GM21723 (cell line): ENCODE measurements at regions not wholly inside any gene's neighbourhood (a gene's known extent, or its start where the extent isn't known, plus 50 kb on each side); places are given as distances from the start of the nearest gene placed in this dataset.

Experiments used
- ATAC-seq: cut with Tn5 transposase; IDR thresholded peaks from one replicate; pipeline ENCODE4 v1.9.1; 2021; ENCODE audit warnings: mild to moderate bottlenecking, moderate library complexity; ENCODE audit not compliant: unreplicated experiment

DNA sequence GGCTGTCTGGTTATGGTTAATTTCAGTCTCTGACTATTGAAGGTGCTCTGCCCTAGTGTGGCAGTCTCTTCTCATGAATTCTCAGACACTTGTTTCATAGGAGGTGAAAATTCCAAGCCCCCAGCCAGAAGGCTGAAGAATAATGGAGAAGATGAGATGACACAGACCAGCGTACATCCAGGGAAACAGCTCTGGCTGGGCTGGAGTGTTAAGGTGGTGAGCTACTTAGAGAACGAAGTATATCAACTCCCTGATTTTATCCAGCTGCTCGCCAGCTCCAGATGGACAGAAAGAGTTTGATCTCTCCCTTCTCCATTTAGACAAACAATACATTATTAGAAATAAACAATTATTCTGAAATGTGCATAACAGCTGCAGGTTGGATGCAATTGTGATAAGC, 494.5 kb upstream of the RGMA start:
- ATAC-seq: no peak

DNA sequence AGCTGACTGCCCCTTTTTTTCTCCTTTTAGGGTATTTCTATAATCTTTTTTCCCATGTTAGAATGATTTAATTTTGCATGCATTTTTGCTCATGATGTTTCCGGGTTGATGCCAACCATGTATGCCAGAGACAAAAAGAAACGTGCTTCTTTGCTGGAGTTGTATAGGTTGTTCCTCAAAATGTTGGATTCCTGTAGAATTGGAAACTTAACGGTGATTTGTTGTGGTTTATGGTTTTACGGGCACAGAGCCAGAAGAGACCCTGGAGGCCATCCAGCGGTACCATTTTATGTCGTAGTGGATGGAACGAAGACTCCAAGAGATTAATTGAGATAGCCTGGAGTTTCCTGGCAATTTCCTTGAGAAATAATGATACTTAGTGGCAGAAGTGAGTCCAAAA, 481.5 kb upstream of the RGMA start:
- ATAC-seq: no peak

GRCh38 chr15:93566762-93567161, 477.8 kb upstream of the RGMA start:
- ATAC-seq: no peak

DNA sequence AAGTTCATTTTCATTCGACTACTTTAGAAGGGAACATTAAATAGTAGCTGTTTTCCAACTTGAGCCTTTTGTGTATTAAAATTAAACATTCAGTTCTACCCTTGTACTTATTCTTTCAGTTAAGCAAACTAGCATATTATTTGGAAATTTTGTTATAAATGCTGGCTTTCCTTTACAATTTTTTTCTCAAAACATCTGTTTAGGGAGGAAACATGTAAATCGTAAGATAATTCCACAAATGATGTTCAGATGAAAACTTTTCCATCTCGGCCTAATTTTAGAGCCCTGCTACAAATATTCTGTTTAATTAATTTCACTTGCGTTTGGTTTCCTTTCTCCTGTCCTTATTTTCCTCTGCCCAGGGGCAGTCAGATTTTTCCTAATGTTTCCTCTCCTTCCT, 476.2 kb upstream of the RGMA start:
- no peak for ATAC-seq

GRCh38 chr15:93563218-93563617, 474.2 kb upstream of the RGMA start:
- no peak for ATAC-seq

- ATAC-seq: no peak
Measured at GRCh38 chr15:93562395-93563123, 473.5 kb upstream of the RGMA start.

GRCh38 chr15:93557696-93558095, 468.7 kb upstream of the RGMA start:
- ATAC-seq: no peak

- ATAC-seq: no peak
Measured at GRCh38 chr15:93553167-93553935, 464.3 kb upstream of the RGMA start.

- ATAC-seq: no peak
Measured at GRCh38 chr15:93543093-93543492, 454.1 kb upstream of the RGMA start.

GRCh38 chr15:93527374-93528050, 438.5 kb upstream of the RGMA start:
- ATAC-seq: no peak

GRCh38 chr15:93524432-93524831, 435.4 kb upstream of the RGMA start:
- no peak for ATAC-seq

DNA sequence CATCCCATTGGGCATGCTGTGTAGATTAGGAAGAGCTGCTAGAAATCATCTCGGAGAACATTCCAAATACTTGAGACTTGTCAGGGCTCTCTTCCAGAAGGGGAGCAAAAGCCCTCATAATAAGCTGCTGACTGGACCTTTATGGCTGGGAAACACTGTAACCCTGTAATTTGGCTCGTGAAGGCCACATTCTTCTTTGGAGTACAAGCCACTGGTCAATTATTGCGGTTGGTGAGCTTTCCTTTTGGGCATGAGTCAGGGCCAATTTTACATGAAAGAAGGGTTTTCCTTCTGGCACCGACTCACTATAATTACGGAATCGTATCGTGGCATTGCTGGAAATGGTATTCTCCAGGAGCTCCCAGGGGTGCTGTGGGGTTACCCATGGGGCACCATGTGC, 434.5 kb upstream of the RGMA start:
- no peak for ATAC-seq

GRCh38 chr15:93520206-93520605, 431.2 kb upstream of the RGMA start:
- no peak for ATAC-seq

DNA sequence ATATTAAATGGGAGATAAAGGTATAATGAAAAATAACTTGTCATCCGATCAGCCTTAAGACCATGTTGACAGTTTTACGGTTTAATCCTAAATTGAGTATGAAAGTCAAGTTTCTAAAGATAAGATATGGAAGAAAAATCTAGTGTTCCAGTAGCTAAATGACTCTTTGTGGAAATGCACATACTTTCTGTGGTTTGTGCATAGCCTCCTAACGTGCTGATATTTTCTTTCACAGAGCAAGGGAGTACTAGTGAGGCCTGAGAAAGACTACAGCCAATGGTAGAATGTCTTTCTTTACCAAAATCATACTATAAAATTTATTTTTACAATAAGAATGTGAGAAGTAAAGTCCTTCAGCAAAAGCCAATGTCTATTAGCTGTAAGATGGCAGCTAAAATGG, 430.6 kb upstream of the RGMA start:
- no peak for ATAC-seq

- no peak for ATAC-seq
Measured at GRCh38 chr15:93517176-93517575, 428.2 kb upstream of the RGMA start.

- no peak for ATAC-seq
Measured at GRCh38 chr15:93515256-93516051, 426.4 kb upstream of the RGMA start.

GRCh38 chr15:93506646-93507045, 417.6 kb upstream of the RGMA start:
- ATAC-seq: no peak

GRCh38 chr15:93505506-93505905, 416.5 kb upstream of the RGMA start:
- ATAC-seq: no peak

- no peak for ATAC-seq
Measured at GRCh38 chr15:93501946-93502345, 412.9 kb upstream of the RGMA start.

DNA sequence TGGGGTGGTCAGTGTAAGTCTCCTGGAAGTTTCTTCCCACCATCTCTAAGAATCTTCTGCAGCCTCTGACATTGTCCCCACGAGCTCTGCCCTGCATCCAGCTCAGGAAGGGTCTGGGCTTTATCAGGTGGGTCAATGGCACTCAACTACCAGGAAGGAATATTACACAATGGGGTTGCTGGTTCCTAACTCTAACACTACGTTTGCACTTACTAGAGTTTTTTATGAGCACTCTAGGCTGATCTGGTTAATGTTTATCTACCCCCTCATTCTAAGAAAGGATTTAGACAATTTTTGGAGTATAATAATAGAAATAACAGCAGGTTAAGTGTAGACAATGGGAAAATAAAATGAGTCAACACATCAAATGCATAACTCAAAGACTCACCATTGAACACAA, 411.1 kb upstream of the RGMA start:
- ATAC-seq: no peak

GRCh38 chr15:93497291-93497690, 408.3 kb upstream of the RGMA start:
- ATAC-seq: no peak
